ENCODE measurements at regions not wholly inside any gene's neighbourhood (a gene's known extent, or its start where the extent isn't known, plus 50 kb on each side); places are given as distances from the start of the nearest gene placed in this dataset.

DNA sequence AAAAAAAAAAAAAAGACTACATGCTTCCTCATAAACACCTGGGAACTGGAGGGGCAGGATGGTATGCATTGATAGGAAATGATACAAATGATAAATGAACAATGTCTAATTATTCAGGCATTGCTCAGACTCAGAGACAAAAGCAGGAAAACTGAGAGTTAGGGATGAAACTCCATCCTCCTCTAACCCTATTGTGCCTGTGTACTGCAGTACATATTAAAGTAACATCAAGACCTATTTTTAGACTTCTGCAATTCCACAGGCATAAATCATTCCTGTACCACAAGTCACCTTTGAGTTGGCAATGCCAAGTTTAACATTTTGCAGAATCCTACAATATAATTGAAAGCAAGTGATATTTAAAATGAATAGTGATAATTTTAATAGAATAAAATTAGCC is 156.5 kb upstream of the USP15 start:
- Histone ChIP-seq H3K27me3 (ENCODE audit: low read depth, low read length) (no peaks in the 10 kb centered on the region), H3K4me3 (ENCODE audit: low read length) (no peak overlapping the region), H4K20me1 (ENCODE audit: insufficient read depth, low read length) (no peaks in the 10 kb centered on the region), H2AFZ (ENCODE audit: low read depth, low read length) (no peak overlapping the region), H3K36me3 (replicated peaks; ENCODE audit: low read depth, low read length) (no peaks in the 10 kb centered on the region), H3K79me2 (ENCODE audit: low read length) (no peaks in the 10 kb centered on the region), H3K4me2 (ENCODE audit: low read length) (no peak overlapping the region), H3K27ac (ENCODE audit: low read length) (no peak overlapping the region), H3K9ac (ENCODE audit: low read length) (no peak overlapping the region), H3K4me1 (ENCODE audit: low read length) (no peaks in the 10 kb centered on the region), H3K9me3 (ENCODE audit: insufficient read depth, low read length) (no peaks in the 10 kb centered on the region)
- no peak for TF ChIP-seq EZH2phosphoT487 (IDR thresholded peaks at IDR 0.05; ENCODE audit: low read depth)
- TF ChIP-seq, protein P1, sequence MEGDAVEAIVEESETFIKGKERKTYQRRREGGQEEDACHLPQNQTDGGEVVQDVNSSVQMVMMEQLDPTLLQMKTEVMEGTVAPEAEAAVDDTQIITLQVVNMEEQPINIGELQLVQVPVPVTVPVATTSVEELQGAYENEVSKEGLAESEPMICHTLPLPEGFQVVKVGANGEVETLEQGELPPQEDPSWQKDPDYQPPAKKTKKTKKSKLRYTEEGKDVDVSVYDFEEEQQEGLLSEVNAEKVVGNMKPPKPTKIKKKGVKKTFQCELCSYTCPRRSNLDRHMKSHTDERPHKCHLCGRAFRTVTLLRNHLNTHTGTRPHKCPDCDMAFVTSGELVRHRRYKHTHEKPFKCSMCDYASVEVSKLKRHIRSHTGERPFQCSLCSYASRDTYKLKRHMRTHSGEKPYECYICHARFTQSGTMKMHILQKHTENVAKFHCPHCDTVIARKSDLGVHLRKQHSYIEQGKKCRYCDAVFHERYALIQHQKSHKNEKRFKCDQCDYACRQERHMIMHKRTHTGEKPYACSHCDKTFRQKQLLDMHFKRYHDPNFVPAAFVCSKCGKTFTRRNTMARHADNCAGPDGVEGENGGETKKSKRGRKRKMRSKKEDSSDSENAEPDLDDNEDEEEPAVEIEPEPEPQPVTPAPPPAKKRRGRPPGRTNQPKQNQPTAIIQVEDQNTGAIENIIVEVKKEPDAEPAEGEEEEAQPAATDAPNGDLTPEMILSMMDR (IDR thresholded peaks at IDR 0.05; ENCODE audit: low read depth, low read length) = no peak

GRCh38 chr12:62106547-62107185 is 153.5 kb upstream of the USP15 start:
- Histone ChIP-seq H3K79me2 (ENCODE audit: low read length) (no peaks in the 10 kb centered on the region), H3K9me3 (ENCODE audit: insufficient read depth, low read length) (no peaks in the 10 kb centered on the region), H3K4me1 (ENCODE audit: low read length) (no peaks in the 10 kb centered on the region), H3K4me2 (ENCODE audit: low read length) (no peak overlapping the region), H4K20me1 (ENCODE audit: insufficient read depth, low read length) (no peaks in the 10 kb centered on the region), H3K4me3 (ENCODE audit: low read length) (no peak overlapping the region), H3K9ac (ENCODE audit: low read length) (no peak overlapping the region), H3K27me3 (ENCODE audit: low read depth, low read length) (no peaks in the 10 kb centered on the region), H3K27ac (ENCODE audit: low read length) (no peak overlapping the region), H2AFZ (ENCODE audit: low read depth, low read length) (no peak overlapping the region), H3K36me3 (replicated peaks; ENCODE audit: low read depth, low read length) (no peaks in the 10 kb centered on the region)
- TF ChIP-seq EZH2phosphoT487 (IDR thresholded peaks at IDR 0.05; ENCODE audit: low read depth) = no peak
- TF ChIP-seq, protein P1 (IDR thresholded peaks at IDR 0.05; ENCODE audit: low read depth, low read length) = no peak

- Histone ChIP-seq H3K4me1 (ENCODE audit: low read length) (no peaks in the 10 kb centered on the region), H3K79me2 (ENCODE audit: low read length) (no peaks in the 10 kb centered on the region), H3K36me3 (replicated peaks; ENCODE audit: low read depth, low read length) (no peaks in the 10 kb centered on the region), H3K27me3 (ENCODE audit: low read depth, low read length) (no peaks in the 10 kb centered on the region), H3K9me3 (ENCODE audit: insufficient read depth, low read length) (no peaks in the 10 kb centered on the region), H3K4me3 (ENCODE audit: low read length) (no peak overlapping the region), H4K20me1 (ENCODE audit: insufficient read depth, low read length) (no peaks in the 10 kb centered on the region), H3K4me2 (ENCODE audit: low read length) (no peak overlapping the region), H2AFZ (ENCODE audit: low read depth, low read length) (no peak overlapping the region), H3K27ac (ENCODE audit: low read length) (no peak overlapping the region), H3K9ac (ENCODE audit: low read length) (no peak overlapping the region)
- TF ChIP-seq, protein P1 (IDR thresholded peaks at IDR 0.05; ENCODE audit: low read depth, low read length) = no peak
- TF ChIP-seq EZH2phosphoT487 (IDR thresholded peaks at IDR 0.05; ENCODE audit: low read depth) = no peak
Measured at GRCh38 chr12:62113366-62114011, 146.7 kb upstream of the USP15 start.

DNA sequence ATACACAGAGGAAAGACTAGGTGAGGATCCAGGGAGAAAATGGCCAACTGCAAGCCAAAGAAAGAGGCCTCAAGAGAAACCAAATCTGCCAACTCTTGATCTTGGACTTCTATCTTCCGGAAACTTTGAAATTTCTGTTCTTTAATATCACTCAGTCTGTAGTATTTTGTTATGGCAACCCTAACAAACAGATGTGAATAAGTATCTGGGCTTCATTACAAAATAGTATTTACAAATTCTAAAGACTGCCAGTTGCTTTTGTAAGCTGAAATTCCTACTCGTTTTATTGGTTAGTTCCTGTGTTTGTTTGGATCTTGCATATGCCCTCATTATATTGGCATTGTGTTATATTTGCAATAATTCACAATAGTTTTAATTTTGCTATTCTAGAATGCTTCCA is 143.2 kb upstream of the USP15 start:
- no peaks in the 10 kb centered on the region for H3K9me3 ChIP-seq (ENCODE audit: insufficient read depth, low read length)
- no peaks in the 10 kb centered on the region for H3K79me2 ChIP-seq (ENCODE audit: low read length)
- H3K4me1 ChIP-seq (ENCODE audit: low read length) = no peaks in the 10 kb centered on the region
- no peak overlapping the region for H3K4me2 ChIP-seq (ENCODE audit: low read length)
- no peaks in the 10 kb centered on the region for H4K20me1 ChIP-seq (ENCODE audit: insufficient read depth, low read length)
- TF ChIP-seq, protein P1 (IDR thresholded peaks at IDR 0.05; ENCODE audit: low read depth, low read length) = no peak
- TF ChIP-seq EZH2phosphoT487 (IDR thresholded peaks at IDR 0.05; ENCODE audit: low read depth) = no peak
- no peaks in the 10 kb centered on the region for H3K27me3 ChIP-seq (ENCODE audit: low read depth, low read length)
- H3K36me3 ChIP-seq (replicated peaks; ENCODE audit: low read depth, low read length) = no peaks in the 10 kb centered on the region
- H2AFZ ChIP-seq (ENCODE audit: low read depth, low read length) = no peak overlapping the region
- H3K9ac ChIP-seq (ENCODE audit: low read length) = no peak overlapping the region
- H3K27ac ChIP-seq (ENCODE audit: low read length) = no peak overlapping the region
- no peak overlapping the region for H3K4me3 ChIP-seq (ENCODE audit: low read length)

Data from OCI-LY3 (cell line).